Smooth muscle cell (in vitro differentiated cells): ENCODE measurements at regions not wholly inside any gene's neighbourhood (a gene's known extent, or its start where the extent isn't known, plus 50 kb on each side); places are given as distances from the start of the nearest gene placed in this dataset.

Source experiments
- DNase-seq: peaks from one replicate; lab custom pipeline; 2025; ENCODE audit not compliant: unreplicated experiment; lab: John Stamatoyannopoulos, UW
- H2AFZ ChIP-seq: fragments of 200-600 bp; sonication (generic); 2 replicates; pipeline ENCODE4 v1.6.0; 2016; ENCODE audit warnings: antibody characterized with exemption, low read depth, mild to moderate bottlenecking
- H3F3A ChIP-seq: fragments of 200-600 bp; sonication (generic); 2 replicates; pipeline ENCODE4 v1.6.0; 2017; ENCODE audit warnings: antibody characterized with exemption, low read depth
- H3K27ac ChIP-seq: fragments of 200-600 bp; sonication (generic); 2 replicates; pipeline ENCODE4 v1.5.1; 2016; ENCODE audit warnings: low read depth, mild to moderate bottlenecking
- H3K27me3 ChIP-seq: fragments of 200-600 bp; sonication (generic); 2 replicates; pipeline ENCODE4 v1.6.1; 2016; ENCODE audit warnings: low read depth, mild to moderate bottlenecking
- H3K36me3 ChIP-seq: fragments of 200-600 bp; sonication (generic); 2 replicates; pipeline ENCODE4 v1.5.1; 2016; ENCODE audit warnings: low read depth
- H3K4me1 ChIP-seq: fragments of 200-600 bp; sonication (generic); 2 replicates; pipeline ENCODE4 v1.5.1; 2016; ENCODE audit warnings: low read depth
- H3K4me2 ChIP-seq: fragments of 200-600 bp; sonication (generic); 2 replicates; pipeline ENCODE4 v1.6.0; 2016; ENCODE audit warnings: mild to moderate bottlenecking
- H3K4me3 ChIP-seq: fragments of 200-600 bp; sonication (generic); 2 replicates; pipeline ENCODE4 v1.5.1; 2016; ENCODE audit warnings: mild to moderate bottlenecking
- H3K79me2 ChIP-seq: fragments of 200-600 bp; sonication (generic); 2 replicates; pipeline ENCODE4 v1.6.0; 2016; ENCODE audit warnings: low read depth, mild to moderate bottlenecking
- H3K9ac ChIP-seq: fragments of 200-600 bp; sonication (generic); 2 replicates; pipeline ENCODE4 v1.6.0; 2016; ENCODE audit warnings: low read depth
- H3K9me3 ChIP-seq: fragments of 200-600 bp; sonication (generic); replicated peaks from 2 replicates; pipeline ENCODE4 v1.5.1; 2016; ENCODE audit warnings: low read depth
- H4K20me1 ChIP-seq: fragments of 200-600 bp; sonication (generic); 2 replicates; pipeline ENCODE4 v1.6.0; 2016; ENCODE audit warnings: low read depth
- WGBS: methylation state at CpG from one replicate; pipeline ENCODE4 v1.1.7; 2016; ENCODE audit warnings: low lambda C conversion rate; 5-methylcytosine and 5-hydroxymethylcytosine counted together
- TF ChIP-seq, protein P1 (sequence below): fragments of 200-600 bp; sonication (generic); IDR thresholded peaks from 2 replicates; pipeline ENCODE4 v1.5.1; 2017; ENCODE audit warnings: borderline replicate concordance, mild to moderate bottlenecking, antibody characterized with exemption; ENCODE audit not compliant: insufficient read depth, poor library complexity, severe bottlenecking

- TF ChIP-seq, protein P1, sequence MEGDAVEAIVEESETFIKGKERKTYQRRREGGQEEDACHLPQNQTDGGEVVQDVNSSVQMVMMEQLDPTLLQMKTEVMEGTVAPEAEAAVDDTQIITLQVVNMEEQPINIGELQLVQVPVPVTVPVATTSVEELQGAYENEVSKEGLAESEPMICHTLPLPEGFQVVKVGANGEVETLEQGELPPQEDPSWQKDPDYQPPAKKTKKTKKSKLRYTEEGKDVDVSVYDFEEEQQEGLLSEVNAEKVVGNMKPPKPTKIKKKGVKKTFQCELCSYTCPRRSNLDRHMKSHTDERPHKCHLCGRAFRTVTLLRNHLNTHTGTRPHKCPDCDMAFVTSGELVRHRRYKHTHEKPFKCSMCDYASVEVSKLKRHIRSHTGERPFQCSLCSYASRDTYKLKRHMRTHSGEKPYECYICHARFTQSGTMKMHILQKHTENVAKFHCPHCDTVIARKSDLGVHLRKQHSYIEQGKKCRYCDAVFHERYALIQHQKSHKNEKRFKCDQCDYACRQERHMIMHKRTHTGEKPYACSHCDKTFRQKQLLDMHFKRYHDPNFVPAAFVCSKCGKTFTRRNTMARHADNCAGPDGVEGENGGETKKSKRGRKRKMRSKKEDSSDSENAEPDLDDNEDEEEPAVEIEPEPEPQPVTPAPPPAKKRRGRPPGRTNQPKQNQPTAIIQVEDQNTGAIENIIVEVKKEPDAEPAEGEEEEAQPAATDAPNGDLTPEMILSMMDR: no peak
- Histone ChIP-seq H3K36me3 (no peaks in the 10 kb centered on the region), H3K9me3 (no peaks in the 10 kb centered on the region), H3K4me2 (no peak overlapping the region), H3K27ac (no peak overlapping the region), H3K27me3 (peaks cover 7% of the 10 kb centered on the region), H3K4me1 (peaks cover 2% of the 10 kb centered on the region), H2AFZ (no peak overlapping the region), H4K20me1 (no peaks in the 10 kb centered on the region), H3K4me3 (no peak overlapping the region), H3K79me2 (no peaks in the 10 kb centered on the region), H3F3A (no peaks in the 10 kb centered on the region), H3K9ac (no peak overlapping the region)
- 36% methylated on average over 3 of the region's 3 CpGs for WGBS
- no peak for DNase-seq
These were observed 178.5 kb downstream of the ACTR3 start for GRCh38 chr2:114068438-114068837.

GRCh38 chr2:114076961-114077360, 187.1 kb downstream of the ACTR3 start:
- TF ChIP-seq, protein P1: no peak
- Histone ChIP-seq H3K36me3 (no peaks in the 10 kb centered on the region), H3K4me1 (no peaks in the 10 kb centered on the region), H3K9ac (no peak overlapping the region), H3F3A (no peaks in the 10 kb centered on the region), H3K79me2 (no peaks in the 10 kb centered on the region), H3K4me2 (no peak overlapping the region), H2AFZ (no peak overlapping the region), H4K20me1 (no peaks in the 10 kb centered on the region), H3K4me3 (no peak overlapping the region), H3K27ac (no peak overlapping the region), H3K27me3 (no peaks in the 10 kb centered on the region), H3K9me3 (no peaks in the 10 kb centered on the region)
- no peak for DNase-seq
- WGBS: 85% methylated on average over 7 of the region's 7 CpGs

DNA sequence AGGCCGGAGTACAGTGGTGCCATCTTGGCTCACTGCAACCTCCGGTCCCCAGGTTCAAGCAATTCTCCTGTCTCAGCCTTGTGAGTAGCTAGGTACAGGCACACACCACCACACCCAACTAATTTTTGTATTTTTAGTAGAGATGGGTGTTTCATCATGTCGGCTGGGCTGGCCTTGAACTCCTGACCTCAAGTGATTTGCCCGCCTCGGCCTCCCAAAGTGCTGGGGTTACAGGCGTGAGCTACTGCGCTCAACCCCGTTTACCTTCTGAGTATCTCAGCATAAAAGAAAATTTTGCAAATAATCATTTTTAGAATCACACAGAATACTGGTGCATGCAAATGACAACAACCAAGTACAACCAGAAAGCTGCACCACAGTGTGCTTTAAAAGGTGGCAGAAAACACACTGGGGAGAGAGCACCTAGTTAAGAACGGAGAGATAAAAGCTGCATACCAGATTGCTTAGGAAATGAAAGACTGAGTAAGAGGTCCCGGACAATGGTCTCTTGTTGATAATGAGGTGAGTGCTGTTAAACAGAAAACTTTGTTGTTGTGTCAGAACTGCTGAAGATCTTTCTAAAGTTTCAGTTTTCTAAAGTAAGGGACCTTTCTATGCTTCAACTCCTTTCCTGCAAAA, 189.6 kb downstream of the ACTR3 start:
- Histone ChIP-seq H3K9ac (no peak overlapping the region), H3K4me3 (no peak overlapping the region), H3K36me3 (no peaks in the 10 kb centered on the region), H3K27me3 (no peaks in the 10 kb centered on the region), H3K79me2 (no peaks in the 10 kb centered on the region), H3K9me3 (no peaks in the 10 kb centered on the region), H3F3A (peaks cover 8% of the 10 kb centered on the region), H3K27ac (no peak overlapping the region), H3K4me2 (no peak overlapping the region), H2AFZ (no peak overlapping the region), H3K4me1 (no peaks in the 10 kb centered on the region), H4K20me1 (no peaks in the 10 kb centered on the region)
- WGBS: 84% methylated on average over 10 of the region's 10 CpGs
- TF ChIP-seq, protein P1: no peak
- no peak for DNase-seq
